ENCODE measurements at regions not wholly inside any gene's neighbourhood (a gene's known extent, or its start where the extent isn't known, plus 50 kb on each side); places are given as distances from the start of the nearest gene placed in this dataset.

DNA sequence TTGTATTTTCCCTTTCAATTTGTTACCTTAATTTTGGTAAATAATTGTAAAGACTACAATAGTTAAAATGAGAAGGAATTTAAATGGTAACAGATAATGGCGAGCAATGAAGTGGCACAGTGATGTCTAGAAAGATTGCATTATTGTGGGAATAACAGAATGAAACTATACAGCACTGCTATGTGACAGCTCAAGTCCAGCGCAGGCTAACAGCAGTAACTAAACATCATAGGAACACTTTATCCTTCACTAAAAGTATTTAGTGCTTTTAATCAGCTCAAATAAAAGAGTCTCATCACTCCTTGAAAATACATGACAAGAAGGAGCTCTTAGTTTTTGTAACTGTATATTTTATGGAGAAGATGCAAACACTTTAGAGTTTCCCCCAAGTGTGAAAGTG, 190.8 kb downstream of the TENT5A start (continued):
- TF ChIP-seq, protein P1, sequence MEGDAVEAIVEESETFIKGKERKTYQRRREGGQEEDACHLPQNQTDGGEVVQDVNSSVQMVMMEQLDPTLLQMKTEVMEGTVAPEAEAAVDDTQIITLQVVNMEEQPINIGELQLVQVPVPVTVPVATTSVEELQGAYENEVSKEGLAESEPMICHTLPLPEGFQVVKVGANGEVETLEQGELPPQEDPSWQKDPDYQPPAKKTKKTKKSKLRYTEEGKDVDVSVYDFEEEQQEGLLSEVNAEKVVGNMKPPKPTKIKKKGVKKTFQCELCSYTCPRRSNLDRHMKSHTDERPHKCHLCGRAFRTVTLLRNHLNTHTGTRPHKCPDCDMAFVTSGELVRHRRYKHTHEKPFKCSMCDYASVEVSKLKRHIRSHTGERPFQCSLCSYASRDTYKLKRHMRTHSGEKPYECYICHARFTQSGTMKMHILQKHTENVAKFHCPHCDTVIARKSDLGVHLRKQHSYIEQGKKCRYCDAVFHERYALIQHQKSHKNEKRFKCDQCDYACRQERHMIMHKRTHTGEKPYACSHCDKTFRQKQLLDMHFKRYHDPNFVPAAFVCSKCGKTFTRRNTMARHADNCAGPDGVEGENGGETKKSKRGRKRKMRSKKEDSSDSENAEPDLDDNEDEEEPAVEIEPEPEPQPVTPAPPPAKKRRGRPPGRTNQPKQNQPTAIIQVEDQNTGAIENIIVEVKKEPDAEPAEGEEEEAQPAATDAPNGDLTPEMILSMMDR (IDR thresholded peaks at IDR 0.05 in 2 of 3, conservative IDR thresholded peaks at IDR 0.05 in 1 of 3; ENCODE audit: borderline replicate concordance in 1 of 3, insufficient read depth in 1 of 3, low read depth in 2 of 3, low read length in 2 of 3): no peak
- TF ChIP-seq CBX3 (IDR thresholded peaks at IDR 0.05; ENCODE audit: low read depth) (no peak), TCF7L2 (IDR thresholded peaks at IDR 0.05; ENCODE audit: borderline replicate concordance, extremely low read depth, insufficient read depth, insufficient read length) (no peak), JUND (IDR thresholded peaks at IDR 0.05) (no peak)

DNA sequence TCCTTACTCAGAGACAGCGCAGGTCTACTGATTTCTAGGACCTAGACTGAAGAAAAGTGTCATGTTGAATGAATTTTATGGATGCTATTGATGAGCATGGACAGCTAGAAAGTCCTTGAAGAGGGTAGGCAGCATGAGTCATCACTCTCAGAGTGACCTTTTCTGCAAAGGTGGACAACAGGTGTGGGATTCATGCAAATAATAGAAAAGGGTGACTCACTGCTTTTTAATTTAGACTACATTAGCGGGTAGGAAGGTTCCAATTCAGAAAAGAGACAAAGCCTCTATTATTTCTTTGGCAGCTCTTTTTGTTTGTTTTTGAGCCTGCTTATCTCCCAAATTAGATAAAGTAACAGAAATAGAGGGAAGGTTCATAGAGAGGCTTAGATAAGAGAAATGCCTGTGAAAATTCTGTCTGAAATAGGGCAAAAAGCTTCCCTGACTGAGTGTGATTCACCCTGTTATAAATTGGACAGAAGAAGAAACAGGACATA, 191.4 kb downstream of the TENT5A start:
- POLR2A ChIA-PET: interaction anchor here (2.1 kb wide), 1 partner anchor 192 kb away, joined by 4 read pairs; no protein-coding TSS in a partner anchor
- H3K9me3 ChIP-seq (ENCODE audit: control insufficient read depth in 1 of 2, insufficient read depth in 1 of 2, low read depth in 1 of 2, low read length in 2 of 2): no peaks in the 10 kb centered on the region
- intact Hi-C loops (cut with micrococcal nuclease): no loop called here
- peak overlapping the region; percentile 66 for H3K4me2 ChIP-seq (ENCODE audit: low read length)
- ATAC-seq (peak; percentile 81), DNase-seq (ENCODE audit: low read depth, low spot score) (peak; percentile 86)
- H3K9ac ChIP-seq (ENCODE audit: low read length): no peak overlapping the region
- H3K27me3 ChIP-seq (ENCODE audit: insufficient read depth, low read length): no peaks in the 10 kb centered on the region
- CTCF ChIA-PET: no interaction called here
- H3K4me3 ChIP-seq (replicated peaks in 1 of 2; ENCODE audit: low read depth in 1 of 2, low read length in 2 of 2): peak overlapping the region in 1 of 2 experiments; percentile 22; a peak in 3 of 4 replicates
- H3K79me2 ChIP-seq (ENCODE audit: insufficient read depth, low read length): no peaks in the 10 kb centered on the region
- H3K4me1 ChIP-seq (ENCODE audit: control insufficient read depth in 1 of 2, insufficient read depth in 2 of 2, low read length in 2 of 2): peaks cover 21 to 39% of the 10 kb centered on the region in 2 experiments
- RAD21 ChIA-PET (ENCODE audit: low non-redundant PET in 1 of 2, low total read pairs in 2 of 2, uncharacterized antibody in 2 of 2, unreplicated experiment in 2 of 2): no interaction called here
- H2AFZ ChIP-seq (ENCODE audit: low read depth, low read length, poor library complexity, severe bottlenecking): peak overlapping the region; percentile 52
- H4K20me1 ChIP-seq (ENCODE audit: insufficient read depth): no peaks in the 10 kb centered on the region
- H3K27ac ChIP-seq (ENCODE audit: low read depth, low read length): peak overlapping the region; percentile 71; the same call in 1 of the 2 replicates
- no TSS peak for BruUV-seq (replicated peaks)
- no peaks in the 10 kb centered on the region for H3K9me2 ChIP-seq (ENCODE audit: insufficient read depth)
- no peaks in the 10 kb centered on the region for H3K36me3 ChIP-seq (ENCODE audit: control insufficient read depth in 1 of 2, insufficient read depth in 2 of 2, low read length in 2 of 2)
- peak; percentile 43; the same call in 1 of the 2 replicates for TF ChIP-seq CEBPB (IDR thresholded peaks at IDR 0.05; ENCODE audit: low read depth)
- peak; percentile 17; the same call in 1 of the 2 replicates for TF ChIP-seq RAD21 (IDR thresholded peaks at IDR 0.05; ENCODE audit: low read depth)
- TF ChIP-seq POLR2A (IDR thresholded peaks at IDR 0.05; ENCODE audit: borderline replicate concordance, extremely low read depth, insufficient read depth, insufficient read length): no peak
- TF ChIP-seq ZFX (IDR thresholded peaks at IDR 0.05): no peak
- TF ChIP-seq SRF (IDR thresholded peaks at IDR 0.05; ENCODE audit: low read depth): no peak
- TF ChIP-seq EZH2 (IDR thresholded peaks at IDR 0.05): no peak
- TF ChIP-seq SP1 (IDR thresholded peaks at IDR 0.05; ENCODE audit: low read depth): peak; percentile 87
- no peak for TF ChIP-seq POLR2AphosphoS5 (IDR thresholded peaks at IDR 0.05; ENCODE audit: low read depth, low read length)
- TF ChIP-seq, protein P2, sequence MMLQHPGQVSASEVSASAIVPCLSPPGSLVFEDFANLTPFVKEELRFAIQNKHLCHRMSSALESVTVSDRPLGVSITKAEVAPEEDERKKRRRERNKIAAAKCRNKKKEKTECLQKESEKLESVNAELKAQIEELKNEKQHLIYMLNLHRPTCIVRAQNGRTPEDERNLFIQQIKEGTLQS (IDR thresholded peaks at IDR 0.05): peak; percentile 63; the same call in 1 of the 2 replicates
- TF ChIP-seq, protein P3, sequence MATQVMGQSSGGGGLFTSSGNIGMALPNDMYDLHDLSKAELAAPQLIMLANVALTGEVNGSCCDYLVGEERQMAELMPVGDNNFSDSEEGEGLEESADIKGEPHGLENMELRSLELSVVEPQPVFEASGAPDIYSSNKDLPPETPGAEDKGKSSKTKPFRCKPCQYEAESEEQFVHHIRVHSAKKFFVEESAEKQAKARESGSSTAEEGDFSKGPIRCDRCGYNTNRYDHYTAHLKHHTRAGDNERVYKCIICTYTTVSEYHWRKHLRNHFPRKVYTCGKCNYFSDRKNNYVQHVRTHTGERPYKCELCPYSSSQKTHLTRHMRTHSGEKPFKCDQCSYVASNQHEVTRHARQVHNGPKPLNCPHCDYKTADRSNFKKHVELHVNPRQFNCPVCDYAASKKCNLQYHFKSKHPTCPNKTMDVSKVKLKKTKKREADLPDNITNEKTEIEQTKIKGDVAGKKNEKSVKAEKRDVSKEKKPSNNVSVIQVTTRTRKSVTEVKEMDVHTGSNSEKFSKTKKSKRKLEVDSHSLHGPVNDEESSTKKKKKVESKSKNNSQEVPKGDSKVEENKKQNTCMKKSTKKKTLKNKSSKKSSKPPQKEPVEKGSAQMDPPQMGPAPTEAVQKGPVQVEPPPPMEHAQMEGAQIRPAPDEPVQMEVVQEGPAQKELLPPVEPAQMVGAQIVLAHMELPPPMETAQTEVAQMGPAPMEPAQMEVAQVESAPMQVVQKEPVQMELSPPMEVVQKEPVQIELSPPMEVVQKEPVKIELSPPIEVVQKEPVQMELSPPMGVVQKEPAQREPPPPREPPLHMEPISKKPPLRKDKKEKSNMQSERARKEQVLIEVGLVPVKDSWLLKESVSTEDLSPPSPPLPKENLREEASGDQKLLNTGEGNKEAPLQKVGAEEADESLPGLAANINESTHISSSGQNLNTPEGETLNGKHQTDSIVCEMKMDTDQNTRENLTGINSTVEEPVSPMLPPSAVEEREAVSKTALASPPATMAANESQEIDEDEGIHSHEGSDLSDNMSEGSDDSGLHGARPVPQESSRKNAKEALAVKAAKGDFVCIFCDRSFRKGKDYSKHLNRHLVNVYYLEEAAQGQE (IDR thresholded peaks at IDR 0.05; ENCODE audit: low read depth): no peak
- 0 out of 2 replicates have a peak, but pooled peaks have one; percentile 49 for TF ChIP-seq CBX3 (IDR thresholded peaks at IDR 0.05; ENCODE audit: low read depth)
- TF ChIP-seq ZNF274 (IDR thresholded peaks at IDR 0.05; ENCODE audit: low read depth, low read length): no peak
- TF ChIP-seq, protein P4, sequence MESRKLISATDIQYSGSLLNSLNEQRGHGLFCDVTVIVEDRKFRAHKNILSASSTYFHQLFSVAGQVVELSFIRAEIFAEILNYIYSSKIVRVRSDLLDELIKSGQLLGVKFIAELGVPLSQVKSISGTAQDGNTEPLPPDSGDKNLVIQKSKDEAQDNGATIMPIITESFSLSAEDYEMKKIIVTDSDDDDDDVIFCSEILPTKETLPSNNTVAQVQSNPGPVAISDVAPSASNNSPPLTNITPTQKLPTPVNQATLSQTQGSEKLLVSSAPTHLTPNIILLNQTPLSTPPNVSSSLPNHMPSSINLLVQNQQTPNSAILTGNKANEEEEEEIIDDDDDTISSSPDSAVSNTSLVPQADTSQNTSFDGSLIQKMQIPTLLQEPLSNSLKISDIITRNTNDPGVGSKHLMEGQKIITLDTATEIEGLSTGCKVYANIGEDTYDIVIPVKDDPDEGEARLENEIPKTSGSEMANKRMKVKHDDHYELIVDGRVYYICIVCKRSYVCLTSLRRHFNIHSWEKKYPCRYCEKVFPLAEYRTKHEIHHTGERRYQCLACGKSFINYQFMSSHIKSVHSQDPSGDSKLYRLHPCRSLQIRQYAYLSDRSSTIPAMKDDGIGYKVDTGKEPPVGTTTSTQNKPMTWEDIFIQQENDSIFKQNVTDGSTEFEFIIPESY (IDR thresholded peaks at IDR 0.05; ENCODE audit: extremely low read depth, insufficient replicate concordance, low read length): no peak
- no peak for TF ChIP-seq EGR1 (IDR thresholded peaks at IDR 0.05; ENCODE audit: low read depth)
